GM12878 (cell line): ENCODE measurements at regions not wholly inside any gene's neighbourhood (a gene's known extent, or its start where the extent isn't known, plus 50 kb on each side); places are given as distances from the start of the nearest gene placed in this dataset.

Experiments used
- ATAC-seq: fragments of 200-7000 bp; cut with Tn5 transposase; 3 replicates; pipeline ENCODE4 v1.9.1; 2020; ENCODE audit warnings: mild to moderate bottlenecking, moderate library complexity
- BruUV-seq: library from RNA; stranded (reverse); fragments of 400-500 nt; replicated peaks from 2 replicates; lab custom pipeline; 2021; lab: Mats Ljungman, UMichigan
- CTCF ChIA-PET: fragments of 300-600 bp; sonication (Branson Sonifier 250); formaldehyde crosslinking; extraction: SDS; loops from one replicate; lab custom pipeline; 2021; ENCODE audit warnings: inconsistent platforms; lab: Yijun Ruan, JAX
- POLR2A ChIA-PET: fragments of 350-600 bp; formaldehyde crosslinking; extraction: SDS; loops from one replicate; lab custom pipeline; 2021; ENCODE audit warnings: inconsistent platforms; lab: Charles Lee
- RAD21 ChIA-PET: fragments of 300-600 bp; sonication (Branson Sonifier 250); formaldehyde crosslinking; loops from one replicate; lab custom pipeline; 2023; ENCODE audit warnings: antibody characterized with exemption; ENCODE audit not compliant: unreplicated experiment; lab: Charles Lee
- SMC1A ChIA-PET: fragments of 300-600 bp; sonication (Branson Sonifier 250); formaldehyde crosslinking; loops from one replicate; lab custom pipeline; 2023; ENCODE audit not compliant: unreplicated experiment, uncharacterized antibody; lab: Charles Lee
- DNase-seq: peaks from one replicate; pipeline ENCODE4 v3.0.0-alpha.2; 2011; ENCODE audit warnings: low read depth, low spot score
- FAIRE-seq: peaks from 3 replicates; lab custom pipeline; 2011; peaks lifted over from hg19 to GRCh38; lab: Jason Lieb, UNC
- H2AFZ ChIP-seq: 2 replicates; pipeline ENCODE4 v1.6.0; 2011; ENCODE audit warnings: low read depth, low read length, control low read depth; ENCODE audit not compliant: control insufficient read depth
- H3K27ac ChIP-seq: 2 replicates; pipeline ENCODE4 v1.5.1; 2011; ENCODE audit warnings: control low read depth; ENCODE audit not compliant: control insufficient read depth, insufficient read depth
- H3K27me3 ChIP-seq, 2 experiments: replicated peaks in 1 of 2; 2 replicates each; pipeline versions ENCODE4 v1.6.0 to v1.6.1; 2011; ENCODE audit warnings: low read length in 1 of 2; ENCODE audit not compliant: control insufficient read depth in 2 of 2, insufficient read depth in 2 of 2
- H3K36me3 ChIP-seq, 2 experiments: 2 replicates each; pipeline ENCODE4 v1.5.1; 2011; ENCODE audit warnings: low read length in 1 of 2; ENCODE audit not compliant: control insufficient read depth in 2 of 2, insufficient read depth in 2 of 2
- H3K4me1 ChIP-seq: 2 replicates; pipeline ENCODE4 v1.6.1; 2011; ENCODE audit warnings: mild to moderate bottlenecking, low read length, moderate library complexity, mixed read lengths; ENCODE audit not compliant: control insufficient read depth, insufficient read depth
- H3K4me2 ChIP-seq: 2 replicates; pipeline ENCODE4 v1.6.0; 2011; ENCODE audit warnings: control low read depth; ENCODE audit not compliant: control insufficient read depth, insufficient read depth
- H3K4me3 ChIP-seq: fragments of 200-600 bp; sonication (generic); 2 replicates; pipeline ENCODE4 v1.5.1; 2016
- H3K79me2 ChIP-seq: 2 replicates; pipeline ENCODE4 v1.6.0; 2011; ENCODE audit warnings: low read length; ENCODE audit not compliant: control insufficient read depth, insufficient read depth
- H3K9ac ChIP-seq: 2 replicates; pipeline ENCODE4 v1.8.0; 2011; ENCODE audit warnings: low read length, control low read depth, mixed read lengths; ENCODE audit not compliant: control insufficient read depth, insufficient read depth
- H3K9me3 ChIP-seq: replicated peaks from 3 replicates; pipeline ENCODE4 v1.5.1; 2011; ENCODE audit warnings: mild to moderate bottlenecking, low read length; ENCODE audit not compliant: control insufficient read depth, insufficient read depth
- H4K20me1 ChIP-seq: 2 replicates; pipeline ENCODE4 v1.6.0; 2011; ENCODE audit not compliant: control insufficient read depth, insufficient read depth
- ATF7 ChIP-seq: fragments of 450-650 bp; IDR thresholded peaks from 2 replicates; pipeline ENCODE4 v1.6.1; 2016; ENCODE audit warnings: low read depth, mild to moderate bottlenecking
- DPF2 ChIP-seq: fragments of 450-650 bp; IDR thresholded peaks from 2 replicates; pipeline ENCODE4 v1.6.1; 2017; ENCODE audit warnings: mild to moderate bottlenecking
- E2F4 ChIP-seq: IDR thresholded peaks from 2 replicates; pipeline ENCODE4 v1.6.1; 2012; ENCODE audit warnings: low read depth, low read length, improper control_type of control experiment
- EP300 ChIP-seq, 2 experiments: fragments of 150-350 bp in 1 of 2; IDR thresholded peaks; 2 replicates each; pipeline ENCODE4 v1.6.1; 2011 to 2012; ENCODE audit warnings: low read depth in 2 of 2, low read length in 2 of 2, borderline replicate concordance in 1 of 2, improper control_type of control experiment in 1 of 2, inconsistent platforms in 1 of 2; ENCODE audit not compliant: control insufficient read depth in 1 of 2
- ETV6 ChIP-seq, 2 experiments: fragments of 450-650 bp in 1 of 2; IDR thresholded peaks in 1 of 2; conservative IDR thresholded peaks in 1 of 2; 2 replicates each; pipeline ENCODE4 v1.6.1; 2014; ENCODE audit warnings: antibody characterized with exemption in 1 of 2, borderline replicate concordance in 1 of 2, low read depth in 1 of 2, mild to moderate bottlenecking in 1 of 2, moderate library complexity in 1 of 2
- FOS ChIP-seq: IDR thresholded peaks from 3 replicates; pipeline ENCODE4 v1.6.1; 2011; ENCODE audit warnings: borderline replicate concordance; ENCODE audit not compliant: insufficient read length; ENCODE audit errors: extremely low read depth
- IKZF2 ChIP-seq, 2 experiments: fragments of 450-650 bp; IDR thresholded peaks; 2 replicates each; pipeline ENCODE4 v1.6.1; 2017; ENCODE audit warnings: mild to moderate bottlenecking in 2 of 2, moderate library complexity in 2 of 2
- MTA3 ChIP-seq: IDR thresholded peaks from 2 replicates; pipeline ENCODE4 v1.6.1; 2012; ENCODE audit warnings: low read length, inconsistent platforms, borderline replicate concordance
- NR2C2 ChIP-seq: IDR thresholded peaks from 2 replicates; pipeline ENCODE4 v1.6.1; 2011; ENCODE audit warnings: borderline replicate concordance, low read depth; ENCODE audit not compliant: control insufficient read depth, insufficient read length
- YY1 ChIP-seq: IDR thresholded peaks from 2 replicates; pipeline ENCODE4 v1.6.1; 2011; ENCODE audit warnings: low read depth, mild to moderate bottlenecking, low read length
- ZBTB4 ChIP-seq: fragments of 450-650 bp; formaldehyde crosslinking; IDR thresholded peaks from 2 replicates; pipeline ENCODE4 v1.4.0; 2022; ENCODE audit warnings: mild to moderate bottlenecking, moderate library complexity
- ZNF592 ChIP-seq: fragments of 450-650 bp; IDR thresholded peaks from 2 replicates; pipeline ENCODE4 v1.6.1; 2017; ENCODE audit warnings: mild to moderate bottlenecking, moderate library complexity
- WGBS: methylation state at CpG from one replicate; pipeline ENCODE4 v1.1.6; 2016; ENCODE audit warnings: low lambda C conversion rate; ENCODE audit not compliant: insufficient replicate concordance, insufficient coverage; ENCODE audit errors: missing lambda C conversion rate; 5-methylcytosine and 5-hydroxymethylcytosine counted together
- in situ Hi-C: fragments of 300-500 bp; cut with MboI; formaldehyde crosslinking; loops from 9 replicates; pipeline ENCODE4 v1.14.3; 2018; ENCODE audit warnings: mixed read lengths
- intact Hi-C: fragments of 100-400 bp; cut with micrococcal nuclease; formaldehyde crosslinking; loops from one replicate; pipeline ENCODE4 v1.14.2; 2022; ENCODE audit not compliant: unreplicated experiment

GRCh38 chr1:94678202-94678848 is 136.8 kb upstream of the F3 start:
- H3K27ac ChIP-seq, result no peak overlapping the region
- H3K4me3 ChIP-seq, result no peak overlapping the region
- ATAC-seq, result no peak
- WGBS, result 11% methylated on average over 11 of the region's 11 CpGs
- H3K4me1 ChIP-seq, result no peaks in the 10 kb centered on the region
- no peak for FAIRE-seq
- H3K9ac ChIP-seq, result no peak overlapping the region
- ChIA-PET POLR2A (no interaction called here), RAD21 (no interaction called here), CTCF (no interaction called here), SMC1A (no interaction called here)
- H3K9me3 ChIP-seq, result no peaks in the 10 kb centered on the region
- H3K79me2 ChIP-seq, result no peaks in the 10 kb centered on the region
- intact Hi-C loops (no loop called here), in situ Hi-C loops (no loop called here)
- no peak overlapping the region for H2AFZ ChIP-seq
- H3K4me2 ChIP-seq, result no peak overlapping the region
- no peaks in the 10 kb centered on the region; a peak in 1 of 4 replicates for H3K27me3 ChIP-seq
- DNase-seq, result no peak
- no TSS peak for BruUV-seq
- no peaks in the 10 kb centered on the region for H4K20me1 ChIP-seq
- H3K36me3 ChIP-seq, result no peaks in the 10 kb centered on the region
- TF ChIP-seq EP300 (IDR thresholded peaks at IDR 0.05; ENCODE audit: borderline replicate concordance in 1 of 2, control insufficient read depth in 1 of 2, low read depth in 2 of 2, low read length in 2 of 2) (no peak), IKZF2 (IDR thresholded peaks at IDR 0.05) (no peak), MTA3 (no peak), ATF7 (no peak), E2F4 (no peak), ZBTB4 (CRISPR knock-in tag) (no peak), ETV6 (conservative IDR thresholded peaks at IDR 0.05 in 1 of 2, IDR thresholded peaks at IDR 0.05 in 1 of 2; ENCODE audit: borderline replicate concordance in 1 of 2, low read depth in 1 of 2) (no peak), FOS (no peak), YY1 (no peak), NR2C2 (no peak), ZNF592 (no peak), DPF2 (no peak)
